ENCODE measurements at regions not wholly inside any gene's neighbourhood (a gene's known extent, or its start where the extent isn't known, plus 50 kb on each side); places are given as distances from the start of the nearest gene placed in this dataset.
"Not testable (repeated sequence)": the region's sequence is repeated elsewhere in the genome, so short reads cannot be mapped to it uniquely, and the experiment has no call there.

DNA sequence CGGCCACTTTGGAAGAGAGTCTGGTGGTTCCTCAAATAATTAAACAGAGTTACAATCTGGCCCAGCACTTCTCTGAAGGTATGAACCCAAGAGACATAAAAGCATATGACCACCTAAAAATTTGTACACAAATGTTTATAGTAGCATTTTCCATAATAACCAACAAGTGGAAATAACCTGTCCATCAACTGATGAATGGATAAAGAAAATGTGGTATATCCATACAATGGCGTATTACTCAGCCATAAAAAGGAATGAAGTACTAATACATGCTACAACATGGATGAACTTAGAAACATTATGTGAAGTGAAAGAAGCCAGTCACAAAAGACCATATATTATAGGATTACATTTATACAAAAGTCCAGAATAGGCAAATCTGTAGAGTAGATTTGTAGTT, 76.0 kb upstream of the RGPD5 start:
- TF ChIP-seq, protein P1, sequence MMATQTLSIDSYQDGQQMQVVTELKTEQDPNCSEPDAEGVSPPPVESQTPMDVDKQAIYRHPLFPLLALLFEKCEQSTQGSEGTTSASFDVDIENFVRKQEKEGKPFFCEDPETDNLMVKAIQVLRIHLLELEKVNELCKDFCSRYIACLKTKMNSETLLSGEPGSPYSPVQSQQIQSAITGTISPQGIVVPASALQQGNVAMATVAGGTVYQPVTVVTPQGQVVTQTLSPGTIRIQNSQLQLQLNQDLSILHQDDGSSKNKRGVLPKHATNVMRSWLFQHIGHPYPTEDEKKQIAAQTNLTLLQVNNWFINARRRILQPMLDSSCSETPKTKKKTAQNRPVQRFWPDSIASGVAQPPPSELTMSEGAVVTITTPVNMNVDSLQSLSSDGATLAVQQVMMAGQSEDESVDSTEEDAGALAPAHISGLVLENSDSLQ (IDR thresholded peaks at IDR 0.05) = no peak
- TF ChIP-seq FOXK2 (IDR thresholded peaks at IDR 0.05) (no peak), SUZ12 (IDR thresholded peaks at IDR 0.05) (no peak), ELF4 (IDR thresholded peaks at IDR 0.05) (no peak), TARDBP (IDR thresholded peaks at IDR 0.05) (no peak), LEF1 (IDR thresholded peaks at IDR 0.05; ENCODE audit: borderline replicate concordance) (no peak), BHLHE40 (IDR thresholded peaks at IDR 0.05; ENCODE audit: borderline replicate concordance) (no peak)
- CTCF ChIA-PET = no interaction called here
- no peak for DNase-seq (ENCODE audit: extremely low spot score)
- POLR2A ChIA-PET = no interaction called here

DNA sequence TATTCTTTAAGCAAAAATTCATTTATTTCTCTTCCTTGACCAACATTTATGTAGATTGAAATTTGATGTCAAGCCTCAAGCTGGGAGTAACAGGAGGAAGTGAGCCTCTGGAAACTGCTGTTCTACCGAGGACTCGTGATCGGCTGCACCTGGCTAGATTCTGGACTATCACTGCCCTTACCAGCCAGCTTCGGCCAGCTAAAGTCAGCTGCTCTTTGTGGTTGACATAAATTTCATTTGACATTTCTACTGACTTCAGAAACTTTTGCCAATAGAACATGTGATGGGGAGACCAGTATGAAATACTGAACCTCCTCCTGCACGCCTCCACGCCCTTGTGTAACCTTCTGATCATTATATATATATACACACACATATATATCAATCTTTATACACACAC, 74.2 kb upstream of the RGPD5 start:
- TF ChIP-seq TARDBP (IDR thresholded peaks at IDR 0.05) (no peak), ARNT (IDR thresholded peaks at IDR 0.05) (no peak)
- ChIA-PET CTCF (no interaction called here), POLR2A (no interaction called here)
- no peak for DNase-seq (ENCODE audit: extremely low spot score)

DNA sequence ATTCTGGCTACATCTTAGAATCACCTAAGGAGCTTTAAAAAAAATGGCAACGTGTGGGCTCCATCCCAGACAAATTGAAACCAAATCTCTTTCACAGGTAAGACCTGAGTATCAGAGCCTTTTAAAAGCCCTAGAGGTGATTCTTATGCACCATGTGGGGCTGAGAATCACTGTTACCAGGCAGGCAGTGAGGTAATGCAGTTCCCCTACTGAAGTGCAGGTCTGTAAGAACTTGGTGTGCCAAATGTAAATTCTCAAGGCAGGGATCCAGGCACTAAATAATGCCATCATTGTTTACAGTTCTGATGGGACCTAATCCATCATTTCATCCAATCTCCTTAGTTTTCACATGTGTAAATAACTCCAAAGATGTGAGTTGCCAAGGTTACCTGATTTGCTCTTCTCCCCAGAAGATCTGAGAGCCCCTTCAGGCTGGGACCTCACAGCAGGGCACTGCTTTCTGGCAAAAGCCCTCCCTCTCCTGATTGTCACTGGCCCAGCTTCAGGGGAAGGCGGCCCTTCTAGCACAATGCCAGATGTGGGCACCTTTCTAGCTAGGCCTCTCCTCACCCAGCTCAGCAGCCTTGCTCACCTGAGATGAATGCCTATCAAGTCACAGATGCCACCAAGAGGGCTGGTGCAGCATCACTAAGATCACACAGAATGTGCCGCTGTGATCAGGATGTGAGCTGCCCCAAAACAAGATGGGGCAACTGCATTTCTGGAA, 73.6 kb upstream of the RGPD5 start:
- no peak for TF ChIP-seq SUZ12 (IDR thresholded peaks at IDR 0.05)
- TF ChIP-seq FOXK2 (IDR thresholded peaks at IDR 0.05) = no peak
- no peak for TF ChIP-seq L3MBTL2 (conservative IDR thresholded peaks at IDR 0.05)
- TF ChIP-seq ELF4 (IDR thresholded peaks at IDR 0.05) = no peak
- TF ChIP-seq HDGF (IDR thresholded peaks at IDR 0.05; ENCODE audit: borderline replicate concordance) = no peak
- no peak for TF ChIP-seq TARDBP (IDR thresholded peaks at IDR 0.05)
- TF ChIP-seq BHLHE40 (IDR thresholded peaks at IDR 0.05; ENCODE audit: borderline replicate concordance) = no peak
- TF ChIP-seq, protein P1 (IDR thresholded peaks at IDR 0.05) = no peak
- ChIA-PET POLR2A (no interaction called here), CTCF (no interaction called here)
- no peak for DNase-seq (ENCODE audit: extremely low spot score)

DNA sequence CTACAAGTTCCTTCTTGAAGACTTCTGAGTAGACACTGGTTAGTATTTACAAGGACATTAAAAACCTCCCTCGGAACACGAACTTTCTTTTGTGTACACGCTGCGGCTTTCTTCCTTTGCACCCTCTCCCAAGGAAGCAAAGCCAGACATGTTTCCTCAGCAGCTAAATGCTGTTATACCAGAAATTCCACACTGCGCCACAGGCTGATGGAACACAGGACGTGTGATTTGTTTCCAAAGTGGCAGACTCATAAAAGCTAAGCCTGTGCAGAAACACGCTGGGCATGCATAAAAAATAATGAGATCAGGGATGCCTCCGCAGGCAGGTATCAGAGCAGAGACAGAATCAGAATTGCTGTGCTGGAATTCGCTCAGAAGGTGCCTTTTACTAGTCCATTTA, 73.0 kb upstream of the RGPD5 start:
- POLR2A ChIA-PET = no interaction called here
- TF ChIP-seq HDGF (IDR thresholded peaks at IDR 0.05; ENCODE audit: borderline replicate concordance) = no peak
- TF ChIP-seq ELF4 (IDR thresholded peaks at IDR 0.05) = no peak
- no peak for DNase-seq (ENCODE audit: extremely low spot score)
- CTCF ChIA-PET = no interaction called here

DNA sequence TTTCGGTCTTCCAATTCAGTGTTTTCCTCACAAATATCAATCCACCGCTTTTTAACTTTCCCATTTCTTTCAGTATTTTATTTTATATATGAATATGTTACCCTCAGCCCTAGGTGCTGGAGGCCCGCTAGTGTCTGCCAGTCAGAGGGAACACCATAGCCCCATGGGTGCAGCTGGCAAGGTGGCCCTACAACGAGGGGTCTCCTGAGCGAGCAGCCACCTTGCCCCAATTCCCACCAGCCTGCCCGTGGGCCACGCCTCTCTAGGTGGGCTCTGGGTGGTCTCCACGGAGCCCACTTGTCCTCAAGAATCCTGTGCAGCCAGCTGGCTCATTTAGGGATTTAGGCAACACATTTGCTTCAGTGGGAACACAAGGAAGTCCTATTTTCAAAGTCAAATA, 72.5 kb upstream of the RGPD5 start:
- no peak for TF ChIP-seq FOXK2 (IDR thresholded peaks at IDR 0.05)
- TF ChIP-seq FOXA1 (IDR thresholded peaks at IDR 0.05) = no peak
- no peak for TF ChIP-seq HDGF (IDR thresholded peaks at IDR 0.05; ENCODE audit: borderline replicate concordance)
- no peak for TF ChIP-seq SUZ12 (IDR thresholded peaks at IDR 0.05)
- TF ChIP-seq NFRKB (IDR thresholded peaks at IDR 0.05) = no peak
- TF ChIP-seq TARDBP (IDR thresholded peaks at IDR 0.05) = no peak
- TF ChIP-seq, protein P1 (IDR thresholded peaks at IDR 0.05) = no peak
- TF ChIP-seq ELF4 (IDR thresholded peaks at IDR 0.05) = no peak
- no peak for TF ChIP-seq ARNT (IDR thresholded peaks at IDR 0.05)
- no peak for TF ChIP-seq CTBP1 (IDR thresholded peaks at IDR 0.05; ENCODE audit: borderline replicate concordance)
- TF ChIP-seq FOXM1 (IDR thresholded peaks at IDR 0.05; ENCODE audit: borderline replicate concordance) = no peak
- no peak for TF ChIP-seq ZNF384 (IDR thresholded peaks at IDR 0.05)
- ChIA-PET CTCF (no interaction called here), POLR2A (no interaction called here)
- DNase-seq (ENCODE audit: extremely low spot score) = no peak

DNA sequence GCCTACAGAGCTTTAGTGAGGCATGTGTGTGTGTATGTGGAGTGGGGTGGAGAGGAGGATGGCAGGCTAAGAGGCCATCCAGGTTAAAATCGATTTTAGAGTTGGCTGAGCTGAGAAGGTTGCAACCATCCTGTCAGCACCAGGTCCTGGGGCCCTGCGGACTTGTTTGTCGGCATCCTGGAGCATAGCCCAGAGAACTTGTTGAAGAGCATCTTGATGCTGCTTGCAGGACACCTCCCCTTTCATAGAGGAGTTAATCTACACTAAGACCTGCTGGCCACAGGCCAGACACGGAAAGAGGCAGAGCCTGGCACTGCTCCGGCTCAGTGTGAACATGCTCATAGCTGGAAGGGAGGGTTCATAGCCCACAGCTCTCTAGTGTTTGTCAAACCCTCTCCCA, 72.1 kb upstream of the RGPD5 start:
- ChIA-PET CTCF (no interaction called here), POLR2A (no interaction called here)
- TF ChIP-seq SUZ12 (IDR thresholded peaks at IDR 0.05) (no peak), BHLHE40 (IDR thresholded peaks at IDR 0.05; ENCODE audit: borderline replicate concordance) (no peak), LEF1 (IDR thresholded peaks at IDR 0.05; ENCODE audit: borderline replicate concordance) (no peak), L3MBTL2 (conservative IDR thresholded peaks at IDR 0.05) (no peak), SP1 (IDR thresholded peaks at IDR 0.05) (no peak), ARNT (IDR thresholded peaks at IDR 0.05) (no peak), ZNF384 (IDR thresholded peaks at IDR 0.05) (no peak), FOXM1 (IDR thresholded peaks at IDR 0.05; ENCODE audit: borderline replicate concordance) (no peak), HDGF (IDR thresholded peaks at IDR 0.05; ENCODE audit: borderline replicate concordance) (no peak), TARDBP (IDR thresholded peaks at IDR 0.05) (no peak), CTBP1 (IDR thresholded peaks at IDR 0.05; ENCODE audit: borderline replicate concordance) (no peak), ELF4 (IDR thresholded peaks at IDR 0.05) (no peak), FOXK2 (IDR thresholded peaks at IDR 0.05) (no peak), NFRKB (IDR thresholded peaks at IDR 0.05) (no peak), FOXA1 (IDR thresholded peaks at IDR 0.05) (no peak)
- TF ChIP-seq, protein P1 (IDR thresholded peaks at IDR 0.05) = no peak
- no peak for DNase-seq (ENCODE audit: extremely low spot score)

DNA sequence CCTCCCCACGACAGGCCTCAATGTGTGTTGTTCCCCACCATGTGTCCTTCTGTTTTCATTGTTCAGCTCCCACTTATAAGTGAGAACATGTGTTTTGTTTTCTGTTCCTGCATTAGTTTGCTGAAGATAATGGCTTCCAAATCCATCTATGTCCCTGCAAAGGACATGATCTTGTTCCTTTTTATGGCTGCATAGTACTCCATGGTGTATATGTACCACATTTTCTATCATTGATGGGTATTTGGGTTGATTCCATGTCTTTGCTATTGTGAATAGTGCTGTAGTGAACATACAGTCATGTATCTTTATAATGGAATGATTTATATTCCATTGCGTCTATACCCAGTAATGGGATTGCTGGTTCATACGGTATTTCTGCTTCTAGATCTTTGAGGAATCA, 71.5 kb upstream of the RGPD5 start:
- CTCF ChIA-PET; POLR2A ChIA-PET; DNase-seq (ENCODE audit: extremely low spot score): not testable (repeated sequence)

DNA sequence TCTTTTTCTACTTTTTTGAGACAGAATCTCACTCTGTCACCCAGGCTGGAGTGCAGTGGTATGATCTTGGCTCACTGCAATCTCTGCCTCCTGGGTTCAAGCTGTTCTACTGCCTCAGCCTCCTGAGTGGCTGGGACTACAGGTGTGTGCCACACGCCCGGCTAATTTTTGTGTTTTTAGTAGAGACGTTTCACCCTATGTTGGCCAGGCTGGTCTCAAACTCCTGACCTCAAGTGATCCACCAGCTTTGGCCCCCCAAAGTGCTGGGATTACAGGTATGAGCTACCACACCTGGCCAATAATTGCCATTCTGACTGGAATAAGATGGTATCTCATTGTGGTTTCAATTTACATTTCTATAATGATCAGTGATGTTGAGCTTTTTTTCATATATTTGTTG, 71.0 kb upstream of the RGPD5 start:
- DNase-seq (ENCODE audit: extremely low spot score); CTCF ChIA-PET; POLR2A ChIA-PET: not testable (repeated sequence)
